Adrenal gland (tissue), 5 donors: ENCODE measurements at regions not wholly inside any gene's neighbourhood (a gene's known extent, or its start where the extent isn't known, plus 50 kb on each side); places are given as distances from the start of the nearest gene placed in this dataset.

ENCODE experiments used
- POLR2A ChIP-seq, 2 donors: fragments of 450-650 bp; IDR thresholded peaks; one replicate each; pipeline ENCODE4 v1.6.1; 2017; ENCODE audit warnings: antibody characterized with exemption in 2 of 2, mild to moderate bottlenecking in 2 of 2, moderate library complexity in 1 of 2
- TF ChIP-seq, protein P1 (sequence below), 6 experiments: fragments of 450-650 bp in 4 of 6; fragments of 200-600 bp in 2 of 6; sonication (generic) in 1 of 6; IDR thresholded peaks; 1 replicate in 5 of 6; 2 replicates in 1 of 6; pipeline versions ENCODE4 v1.5.1 to v1.8.0; 2016 to 2021; ENCODE audit warnings: antibody characterized with exemption in 6 of 6, mild to moderate bottlenecking in 2 of 6, moderate library complexity in 1 of 6
- donor health status: DM: no; HTN: no; CAD: no.

DNA sequence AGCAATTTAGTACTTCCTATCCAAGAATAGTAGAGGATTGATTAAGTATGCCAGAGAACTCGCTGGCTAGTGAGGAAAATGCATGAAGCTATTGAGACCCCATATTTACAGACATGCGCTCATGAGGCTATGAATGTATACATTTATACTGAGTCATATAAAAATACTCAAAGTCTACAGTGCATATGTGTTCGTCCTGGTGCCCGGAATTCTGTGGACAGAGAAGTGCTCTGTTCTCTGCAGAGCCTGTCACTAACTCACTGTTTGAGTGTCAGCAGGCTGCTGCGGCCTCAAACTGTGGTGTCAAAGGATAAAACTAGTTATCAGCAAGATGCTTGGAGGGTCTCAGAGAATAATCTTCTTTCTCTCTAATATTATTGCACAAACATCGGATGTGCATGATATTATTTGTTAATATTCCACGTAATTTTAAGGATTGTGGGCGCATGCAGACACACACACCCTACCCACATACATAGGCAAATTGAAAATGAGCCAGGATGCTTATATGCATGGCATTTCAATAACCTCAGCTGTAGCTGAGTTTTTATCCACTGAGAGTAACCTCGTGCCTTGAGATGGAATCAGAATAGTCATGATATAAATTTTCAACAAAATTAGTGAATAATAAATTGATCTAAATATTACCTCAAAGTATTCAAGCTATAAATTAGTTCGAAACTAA, 50.0 kb upstream of the TSC22D2 start:
- TF ChIP-seq, protein P1, sequence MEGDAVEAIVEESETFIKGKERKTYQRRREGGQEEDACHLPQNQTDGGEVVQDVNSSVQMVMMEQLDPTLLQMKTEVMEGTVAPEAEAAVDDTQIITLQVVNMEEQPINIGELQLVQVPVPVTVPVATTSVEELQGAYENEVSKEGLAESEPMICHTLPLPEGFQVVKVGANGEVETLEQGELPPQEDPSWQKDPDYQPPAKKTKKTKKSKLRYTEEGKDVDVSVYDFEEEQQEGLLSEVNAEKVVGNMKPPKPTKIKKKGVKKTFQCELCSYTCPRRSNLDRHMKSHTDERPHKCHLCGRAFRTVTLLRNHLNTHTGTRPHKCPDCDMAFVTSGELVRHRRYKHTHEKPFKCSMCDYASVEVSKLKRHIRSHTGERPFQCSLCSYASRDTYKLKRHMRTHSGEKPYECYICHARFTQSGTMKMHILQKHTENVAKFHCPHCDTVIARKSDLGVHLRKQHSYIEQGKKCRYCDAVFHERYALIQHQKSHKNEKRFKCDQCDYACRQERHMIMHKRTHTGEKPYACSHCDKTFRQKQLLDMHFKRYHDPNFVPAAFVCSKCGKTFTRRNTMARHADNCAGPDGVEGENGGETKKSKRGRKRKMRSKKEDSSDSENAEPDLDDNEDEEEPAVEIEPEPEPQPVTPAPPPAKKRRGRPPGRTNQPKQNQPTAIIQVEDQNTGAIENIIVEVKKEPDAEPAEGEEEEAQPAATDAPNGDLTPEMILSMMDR (IDR thresholded peaks at IDR 0.05) = no peak
- no peak for TF ChIP-seq POLR2A (IDR thresholded peaks at IDR 0.05)
